AG08396 (cell line): ENCODE measurements at regions not wholly inside any gene's neighbourhood (a gene's known extent, or its start where the extent isn't known, plus 50 kb on each side); places are given as distances from the start of the nearest gene placed in this dataset.

Source experiments
- DNase-seq: peaks from one replicate; pipeline ENCODE4 v3.0.0; 2012; ENCODE audit warnings: low spot score, mixed read lengths

- no peak for DNase-seq
These were observed 181.0 kb downstream of the AASDH start for GRCh38 chr4:56206258-56206657.

GRCh38 chr4:56200275-56200674 is 187.0 kb downstream of the AASDH start:
- DNase-seq, result no peak

GRCh38 chr4:56198265-56198664 is 189.0 kb downstream of the AASDH start:
- DNase-seq, result no peak

- DNase-seq, result no peak
These were observed 189.9 kb downstream of the AASDH start for GRCh38 chr4:56197387-56197786.

- no peak for DNase-seq
These were observed 192.3 kb downstream of the AASDH start for GRCh38 chr4:56195025-56195424.

- no peak for DNase-seq
These were observed 195.8 kb downstream of the AASDH start for GRCh38 chr4:56191534-56191933.

- no peak for DNase-seq
These were observed 199.6 kb downstream of the AASDH start for GRCh38 chr4:56187688-56188087.

- no peak for DNase-seq
These were observed 200.3 kb downstream of the AASDH start for GRCh38 chr4:56186808-56187523.

- DNase-seq, result no peak
These were observed 201.4 kb downstream of the AASDH start for GRCh38 chr4:56185901-56186300.

- no peak for DNase-seq
These were observed 203.1 kb downstream of the AASDH start for GRCh38 chr4:56184214-56184613.

GRCh38 chr4:56183344-56183959 is 203.8 kb downstream of the AASDH start:
- DNase-seq, result no peak

GRCh38 chr4:56182356-56182755 is 204.9 kb downstream of the AASDH start:
- no peak for DNase-seq

- no peak for DNase-seq
These were observed 205.9 kb downstream of the AASDH start for GRCh38 chr4:56181140-56181953.

GRCh38 chr4:56169061-56169460 is 218.2 kb downstream of the AASDH start:
- DNase-seq, result no peak

- no peak for DNase-seq
These were observed 216.2 kb downstream of the CEP135 start for GRCh38 chr4:56164907-56165306.

GRCh38 chr4:56160636-56161035 is 211.9 kb downstream of the CEP135 start:
- DNase-seq, result no peak

- DNase-seq, result no peak
These were observed 209.7 kb downstream of the CEP135 start for GRCh38 chr4:56158483-56158882.

- no peak for DNase-seq
These were observed 207.4 kb downstream of the CEP135 start for GRCh38 chr4:56156141-56156540.

- DNase-seq, result no peak
These were observed 206.7 kb downstream of the CEP135 start for GRCh38 chr4:56155432-56155831.

- peak; percentile 5 for DNase-seq
These were observed 200.8 kb downstream of the CEP135 start for GRCh38 chr4:56149591-56149990.

- DNase-seq, result no peak
These were observed 199.7 kb downstream of the CEP135 start for GRCh38 chr4:56148428-56148827.

- DNase-seq, result no peak
These were observed 198.6 kb downstream of the CEP135 start for GRCh38 chr4:56147371-56147770.

- DNase-seq, result no peak
These were observed 198.2 kb downstream of the CEP135 start for GRCh38 chr4:56146956-56147355.
